ENCODE measurements at regions not wholly inside any gene's neighbourhood (a gene's known extent, or its start where the extent isn't known, plus 50 kb on each side); places are given as distances from the start of the nearest gene placed in this dataset.
"Not testable (repeated sequence)": the region's sequence is repeated elsewhere in the genome, so short reads cannot be mapped to it uniquely, and the experiment has no call there.

DNA sequence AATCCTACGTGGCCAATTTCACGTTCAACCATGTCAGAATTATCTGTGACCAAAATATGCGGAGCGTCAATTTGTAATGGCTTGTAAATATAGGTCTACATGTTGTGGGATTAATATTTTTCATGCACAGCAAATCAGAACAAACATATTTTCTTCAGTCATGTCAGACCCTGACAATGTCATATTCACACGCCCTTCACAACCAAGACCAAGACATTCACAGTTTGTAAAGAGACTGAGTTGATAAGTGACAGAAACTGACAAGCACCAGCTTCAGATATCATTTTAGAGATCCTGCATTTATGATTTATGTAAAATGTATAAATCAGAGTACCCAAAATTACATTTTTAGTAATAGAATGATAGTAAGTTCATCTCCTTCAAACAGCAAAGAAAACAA, 57.3 kb upstream of the NOVA1 start:
- Mint-ChIP-seq H3K4me1 (no peaks in the 10 kb centered on the region), H3K27me3 (no peaks in the 10 kb centered on the region), H3K27ac (no peak overlapping the region), H3K9me3 (ENCODE audit: low read depth) (peaks cover 1% of the 10 kb centered on the region), H3K36me3 (no peaks in the 10 kb centered on the region), H3K4me3 (no peak overlapping the region)
- ATAC-seq (no peak), DNase-seq (no peak)
- CTCF ChIA-PET, result no interaction called here

DNA sequence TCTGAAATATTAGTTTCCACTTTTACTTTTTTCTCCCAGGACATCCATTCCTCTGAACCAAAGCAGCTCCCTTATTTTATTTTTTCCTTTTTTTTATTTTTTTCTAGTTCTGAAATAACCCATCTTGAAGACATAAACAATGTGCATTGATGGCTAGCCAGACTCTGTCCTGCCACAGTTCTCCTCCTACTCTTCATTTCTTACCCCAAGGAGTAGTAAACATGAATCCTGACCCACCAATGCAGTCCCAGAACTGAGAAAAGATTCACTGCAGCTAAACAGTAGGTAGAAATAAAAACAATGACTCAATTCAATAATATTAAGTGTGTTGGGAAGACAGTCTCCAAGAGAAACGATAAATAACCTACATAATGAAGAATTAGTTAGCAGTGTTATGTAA, 65.7 kb upstream of the NOVA1 start:
- H3K27me3 Mint-ChIP-seq, result no peaks in the 10 kb centered on the region
- CTCF ChIA-PET, result no interaction called here

DNA sequence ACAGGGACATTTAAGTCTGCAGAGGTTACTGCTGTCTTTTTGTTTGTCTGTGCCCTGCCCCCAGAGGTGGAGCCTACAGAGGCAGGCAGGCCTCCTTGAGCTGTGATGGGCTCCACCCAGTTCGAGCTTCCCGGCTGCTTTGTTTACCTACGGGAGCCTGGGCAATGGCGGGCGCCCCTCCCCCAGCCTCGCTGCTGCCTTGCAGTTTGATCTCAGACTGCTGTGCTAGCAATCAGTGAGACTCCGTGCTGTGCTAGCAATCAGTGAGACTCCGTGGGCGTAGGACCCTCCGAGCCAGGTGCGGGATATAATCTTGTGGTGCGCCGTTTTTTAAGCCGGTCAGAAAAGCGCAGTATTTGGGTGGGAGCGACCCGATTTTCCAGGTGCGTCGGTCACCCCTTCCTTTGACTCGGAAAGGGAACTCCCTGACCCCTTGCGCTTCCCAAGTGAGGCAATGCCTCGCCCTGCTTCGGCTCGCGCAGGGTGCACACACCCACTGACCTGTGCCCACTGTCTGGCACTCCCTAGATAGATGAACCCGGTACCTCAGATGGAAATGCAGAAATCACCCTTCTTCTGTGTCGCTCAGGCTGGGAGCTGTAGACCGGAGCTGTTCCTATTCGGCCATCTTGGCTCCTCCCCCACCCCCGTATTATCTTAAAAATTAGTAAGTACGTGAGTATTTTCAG, 81.0 kb upstream of the NOVA1 start:
- ATAC-seq, DNase-seq, H3K27me3 Mint-ChIP-seq, H3K4me3 Mint-ChIP-seq, CTCF ChIA-PET, H3K27ac Mint-ChIP-seq, H3K4me1 Mint-ChIP-seq, H3K36me3 Mint-ChIP-seq: not testable (repeated sequence)
- H3K9me3 Mint-ChIP-seq (ENCODE audit: low read depth), result peaks cover 23% of the 10 kb centered on the region

More for the DNA sequence above, 65.7 kb upstream of the NOVA1 start:
- no peaks in the 10 kb centered on the region for H3K36me3 Mint-ChIP-seq
- H3K4me3 Mint-ChIP-seq, result no peak overlapping the region
- no peaks in the 10 kb centered on the region for H3K4me1 Mint-ChIP-seq
- ATAC-seq, result no peak
- H3K27ac Mint-ChIP-seq, result no peak overlapping the region
- H3K9me3 Mint-ChIP-seq (ENCODE audit: low read depth), result peaks cover 27% of the 10 kb centered on the region
- DNase-seq, result no peak

DNA sequence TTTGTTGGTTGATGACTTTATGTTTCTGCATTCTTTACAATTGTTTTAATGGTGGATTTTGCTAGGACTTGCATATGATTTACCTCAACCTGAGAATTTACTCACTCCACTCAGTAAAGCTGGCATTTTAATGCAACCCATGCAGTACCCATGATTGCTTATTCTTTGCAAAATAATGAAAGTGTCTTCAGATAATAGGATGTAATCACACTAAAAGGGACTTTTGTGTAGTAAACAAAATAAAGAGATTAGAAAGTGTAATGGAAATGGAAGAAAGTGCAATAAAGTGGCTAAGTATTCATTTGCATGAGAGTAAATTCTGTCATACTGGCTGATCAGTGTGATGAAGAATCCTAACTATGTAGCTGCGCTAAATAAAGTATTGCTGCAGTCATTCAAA, 87.6 kb upstream of the NOVA1 start:
- Mint-ChIP-seq H3K9me3 (ENCODE audit: low read depth) (peaks cover 7% of the 10 kb centered on the region), H3K27me3 (no peaks in the 10 kb centered on the region), H3K27ac (no peak overlapping the region), H3K36me3 (no peaks in the 10 kb centered on the region), H3K4me3 (no peak overlapping the region), H3K4me1 (no peaks in the 10 kb centered on the region)
- no peak for ATAC-seq
- CTCF ChIA-PET, result no interaction called here
- no peak for DNase-seq

DNA sequence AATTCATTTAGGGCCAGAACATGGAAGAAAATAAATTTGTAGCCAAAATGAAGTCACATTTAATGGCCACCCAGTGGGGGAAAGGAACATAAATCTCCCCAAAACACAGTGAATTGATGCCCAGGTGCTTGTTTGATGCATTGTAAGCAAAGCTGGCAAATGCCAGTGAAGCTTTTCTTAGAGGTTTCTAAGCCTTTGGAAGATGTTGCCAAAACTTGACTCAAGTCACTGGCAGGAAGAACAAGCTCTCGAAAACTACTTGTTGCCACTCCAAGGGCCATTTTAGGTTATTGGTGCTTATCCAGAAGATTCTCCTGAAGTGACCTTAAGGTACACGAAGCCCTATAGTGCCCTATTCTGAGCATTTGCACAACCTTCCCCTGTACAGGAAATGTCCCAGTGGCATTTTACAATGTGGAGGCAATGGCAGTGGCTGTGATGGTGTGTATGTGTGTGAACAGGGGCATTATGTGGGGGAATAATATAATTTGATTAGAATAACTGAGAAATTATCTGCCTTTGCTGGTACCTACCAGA, 89.5 kb upstream of the NOVA1 start:
- no peak overlapping the region for H3K27ac Mint-ChIP-seq
- peaks cover 4% of the 10 kb centered on the region for H3K9me3 Mint-ChIP-seq (ENCODE audit: low read depth)
- ATAC-seq (no peak), DNase-seq (no peak)
- CTCF ChIA-PET, result no interaction called here
- H3K4me3 Mint-ChIP-seq, result no peak overlapping the region
- H3K4me1 Mint-ChIP-seq, result no peaks in the 10 kb centered on the region
- H3K36me3 Mint-ChIP-seq, result no peaks in the 10 kb centered on the region
- no peaks in the 10 kb centered on the region for H3K27me3 Mint-ChIP-seq

DNA sequence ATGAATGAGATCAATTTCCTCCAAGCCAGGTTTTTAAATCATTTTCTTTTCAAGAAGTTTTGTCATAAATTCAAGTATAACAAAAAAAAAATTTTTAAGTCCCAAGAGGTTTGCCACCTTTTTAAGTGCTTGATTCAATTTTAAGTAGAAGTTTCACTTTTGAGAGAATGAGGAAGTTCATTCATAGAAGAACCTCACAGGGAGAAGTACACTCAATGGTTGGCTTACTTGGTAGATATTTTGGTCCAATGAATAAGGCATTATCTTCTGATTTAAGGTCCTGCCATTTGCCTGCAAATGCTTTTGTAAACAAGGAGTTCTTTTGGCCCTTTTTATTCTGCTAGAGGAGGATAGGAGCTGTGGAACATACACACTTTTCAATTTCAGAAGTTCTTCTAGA, 96.7 kb upstream of the NOVA1 start:
- H3K27me3 Mint-ChIP-seq, result no peaks in the 10 kb centered on the region
- DNase-seq, result no peak
- no peaks in the 10 kb centered on the region for H3K36me3 Mint-ChIP-seq
- H3K27ac Mint-ChIP-seq, result no peak overlapping the region
- no peaks in the 10 kb centered on the region for H3K4me1 Mint-ChIP-seq
- H3K9me3 Mint-ChIP-seq (ENCODE audit: low read depth), result peaks cover 12% of the 10 kb centered on the region
- ATAC-seq, result no peak
- H3K4me3 Mint-ChIP-seq, result no peak overlapping the region
- CTCF ChIA-PET, result no interaction called here

DNA sequence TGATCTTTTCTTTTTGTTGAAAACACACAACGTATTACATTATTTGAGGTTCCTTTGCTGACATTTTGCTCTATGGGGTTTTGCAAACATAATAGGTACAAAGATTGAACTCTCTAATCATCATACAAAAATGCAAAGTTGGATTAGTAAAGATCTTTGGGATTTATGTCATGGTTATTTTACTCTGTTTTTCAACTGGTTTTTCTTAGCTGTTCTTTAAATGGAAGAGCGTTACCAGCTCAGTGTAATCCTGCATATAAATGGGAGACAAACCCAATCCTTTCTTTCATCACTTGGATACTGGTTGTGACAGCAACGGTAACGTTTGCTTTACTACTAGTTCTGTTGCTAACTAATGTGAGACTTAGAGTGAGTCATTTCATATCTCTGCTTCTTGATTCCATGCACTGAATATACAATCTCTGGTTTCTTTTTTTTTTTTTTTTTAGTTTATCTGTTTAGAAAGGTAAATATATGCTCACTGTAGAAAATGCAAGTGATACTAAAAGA, 104.9 kb upstream of the NOVA1 start:
- DNase-seq (no peak), ATAC-seq (no peak)
- no peak overlapping the region for H3K4me3 Mint-ChIP-seq
- H3K27ac Mint-ChIP-seq, result no peak overlapping the region
- no peaks in the 10 kb centered on the region for H3K27me3 Mint-ChIP-seq
- H3K9me3 Mint-ChIP-seq (ENCODE audit: low read depth), result peaks cover 11% of the 10 kb centered on the region
- no peaks in the 10 kb centered on the region for H3K4me1 Mint-ChIP-seq
- no peaks in the 10 kb centered on the region for H3K36me3 Mint-ChIP-seq
- CTCF ChIA-PET, result no interaction called here

DNA sequence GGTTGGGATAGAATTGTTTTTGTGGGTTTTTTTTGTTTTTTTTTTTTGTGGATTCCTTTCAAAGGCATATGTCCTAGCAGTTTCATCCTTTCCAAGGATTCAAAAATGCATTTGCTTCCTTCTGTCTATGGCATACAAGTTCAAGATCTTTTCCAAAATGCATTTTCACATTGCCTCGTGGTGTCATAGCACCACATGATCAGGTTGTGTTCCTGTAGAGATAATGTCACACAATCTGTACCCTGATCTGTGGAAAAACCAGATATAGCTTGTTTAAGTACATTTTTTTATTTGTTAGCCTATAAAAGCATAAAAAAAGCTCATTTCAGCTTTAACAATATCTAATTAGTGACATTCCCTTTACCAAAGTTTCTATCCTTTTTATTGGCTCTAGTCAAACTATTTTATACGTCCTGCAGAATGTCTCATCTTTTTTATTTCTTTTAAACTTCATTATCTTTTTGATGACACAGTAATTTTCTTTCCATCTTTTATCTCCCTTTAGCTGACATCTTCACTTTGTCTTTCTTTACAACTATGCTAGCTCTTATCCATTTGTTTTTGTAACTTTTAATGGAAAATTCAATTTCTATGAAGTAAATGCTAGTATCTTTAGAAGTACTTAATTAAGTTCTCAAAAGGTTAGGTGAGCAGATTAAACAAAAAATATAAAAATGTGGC, 106.0 kb upstream of the NOVA1 start:
- CTCF ChIA-PET, result no interaction called here
- no peak overlapping the region for H3K27ac Mint-ChIP-seq
- no peaks in the 10 kb centered on the region for H3K27me3 Mint-ChIP-seq

DNA sequence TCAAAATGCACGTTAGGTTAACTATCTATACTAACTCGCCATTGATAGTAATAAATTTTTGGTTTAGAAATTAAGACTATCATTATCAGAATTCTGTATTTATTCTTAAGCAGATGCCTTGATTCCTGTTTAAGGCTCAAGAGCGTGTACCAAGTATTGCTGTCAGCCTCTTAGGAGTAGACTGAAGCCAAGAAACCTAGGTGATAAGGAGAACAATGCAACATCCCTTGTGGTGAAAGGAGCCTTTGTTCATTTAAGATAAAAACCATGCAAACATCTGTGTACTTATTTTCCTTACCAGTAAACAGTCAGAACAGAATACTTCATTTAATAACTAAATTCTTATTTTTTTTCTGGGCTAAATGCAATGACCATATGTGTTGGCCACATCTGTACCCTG, 109.4 kb upstream of the NOVA1 start:
- CTCF ChIA-PET, result no interaction called here
- no peak for DNase-seq
- Mint-ChIP-seq H3K36me3 (no peaks in the 10 kb centered on the region), H3K27me3 (no peaks in the 10 kb centered on the region), H3K4me1 (no peaks in the 10 kb centered on the region), H3K9me3 (ENCODE audit: low read depth) (peaks cover 17% of the 10 kb centered on the region), H3K4me3 (no peak overlapping the region), H3K27ac (no peak overlapping the region)
- ATAC-seq, result no peak

More for the DNA sequence above, 106.0 kb upstream of the NOVA1 start:
- Mint-ChIP-seq H3K4me1 (no peaks in the 10 kb centered on the region), H3K4me3 (no peak overlapping the region), H3K36me3 (no peaks in the 10 kb centered on the region), H3K9me3 (ENCODE audit: low read depth) (peaks cover 11% of the 10 kb centered on the region)
- DNase-seq, result no peak
- ATAC-seq, result no peak

DNA sequence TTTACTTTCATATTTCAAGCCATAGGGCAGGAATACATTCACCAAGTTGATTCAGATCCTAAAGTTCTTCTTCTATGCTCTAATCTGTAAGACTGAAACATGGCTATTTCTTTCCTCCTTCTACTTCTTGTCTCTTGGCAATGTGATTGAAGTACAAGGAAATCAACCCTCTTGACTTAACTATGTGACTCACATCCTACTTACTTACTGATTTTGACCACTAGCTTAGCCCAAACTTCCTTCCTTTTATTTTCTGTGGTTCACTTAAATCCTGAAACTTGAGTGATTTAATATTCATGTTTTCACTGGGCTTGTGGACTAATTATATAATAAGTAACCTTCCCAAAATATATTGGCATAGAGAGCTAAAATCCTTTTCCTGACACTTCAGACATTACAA, 111.2 kb upstream of the NOVA1 start:
- H3K36me3 Mint-ChIP-seq, result no peaks in the 10 kb centered on the region
- no peaks in the 10 kb centered on the region for H3K27me3 Mint-ChIP-seq
- H3K4me1 Mint-ChIP-seq, result no peaks in the 10 kb centered on the region
- CTCF ChIA-PET, result no interaction called here
- no peak overlapping the region for H3K27ac Mint-ChIP-seq
- ATAC-seq, result no peak
- DNase-seq, result no peak
- no peak overlapping the region for H3K4me3 Mint-ChIP-seq
- peaks cover 11% of the 10 kb centered on the region for H3K9me3 Mint-ChIP-seq (ENCODE audit: low read depth)

DNA sequence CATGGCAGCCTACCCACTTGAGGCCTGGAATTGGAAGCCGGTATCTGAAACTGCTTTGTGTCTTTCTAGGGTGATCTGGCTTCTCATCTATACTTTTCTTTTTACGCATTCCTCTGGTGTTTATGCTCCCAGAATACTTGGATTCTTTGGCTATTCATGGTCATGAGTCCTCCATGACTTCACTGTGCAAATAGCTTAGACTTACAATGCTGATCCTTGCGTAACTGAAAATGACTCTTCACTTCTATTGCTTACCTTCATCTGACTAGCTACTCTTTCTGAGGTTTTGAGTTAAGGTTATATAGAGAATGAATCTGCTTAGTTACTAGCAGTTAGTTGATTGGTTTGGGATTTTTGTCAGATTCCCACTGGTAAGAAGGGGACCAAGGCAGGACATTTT, 121.7 kb upstream of the NOVA1 start:
- CTCF ChIA-PET, result no interaction called here
- H3K9me3 Mint-ChIP-seq (ENCODE audit: low read depth), result peaks cover 13% of the 10 kb centered on the region
- ATAC-seq, result no peak

DNA sequence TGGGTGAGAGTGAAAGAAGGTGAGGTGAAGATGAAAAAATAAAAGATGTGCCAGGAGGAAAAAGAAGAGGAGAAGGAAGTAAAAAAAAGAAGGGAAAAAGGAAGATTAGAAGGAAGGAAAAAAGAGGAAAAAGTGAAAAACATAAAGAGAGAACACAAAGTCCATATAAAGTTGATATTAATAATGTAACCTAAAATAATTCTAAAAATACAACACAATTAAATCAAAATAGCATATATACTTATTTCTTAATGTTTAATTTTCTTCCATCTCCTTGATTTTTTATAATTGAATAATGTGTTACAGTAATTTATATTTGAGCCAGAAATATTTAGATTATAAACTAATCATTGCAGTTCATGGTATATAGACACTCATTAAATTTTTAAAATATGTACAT, 124.4 kb upstream of the NOVA1 start:
- Mint-ChIP-seq H3K9me3 (ENCODE audit: low read depth) (peaks cover 10% of the 10 kb centered on the region), H3K4me1 (no peaks in the 10 kb centered on the region), H3K36me3 (no peaks in the 10 kb centered on the region), H3K27ac (no peak overlapping the region), H3K4me3 (no peak overlapping the region), H3K27me3 (no peaks in the 10 kb centered on the region)
- DNase-seq (no peak), ATAC-seq (no peak)
- CTCF ChIA-PET, result no interaction called here

More for the DNA sequence above, 121.7 kb upstream of the NOVA1 start:
- Mint-ChIP-seq H3K27me3 (no peaks in the 10 kb centered on the region), H3K36me3 (no peaks in the 10 kb centered on the region), H3K27ac (no peak overlapping the region), H3K4me1 (no peaks in the 10 kb centered on the region), H3K4me3 (no peak overlapping the region)
- DNase-seq, result no peak

DNA sequence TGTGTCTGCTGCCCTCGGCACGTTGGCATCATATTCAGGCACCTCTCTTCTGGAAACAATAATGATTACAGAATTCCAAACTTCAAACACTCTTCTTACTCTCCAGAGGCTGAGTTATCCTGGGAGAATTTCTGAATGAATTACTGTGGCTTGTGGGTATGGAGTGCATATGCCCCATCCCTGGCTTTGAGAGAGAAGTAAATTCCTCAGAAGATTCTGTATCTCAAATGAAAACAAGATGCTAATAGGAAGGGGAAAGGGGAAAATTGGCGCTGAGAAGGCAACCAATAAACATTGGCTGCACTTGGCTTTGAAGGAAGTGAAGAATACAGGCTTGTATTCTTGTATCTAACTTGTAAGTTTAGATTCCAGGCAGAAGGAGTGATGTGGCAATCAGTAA, 132.0 kb upstream of the NOVA1 start:
- peaks cover 5% of the 10 kb centered on the region for H3K9me3 Mint-ChIP-seq (ENCODE audit: low read depth)
- no peaks in the 10 kb centered on the region for H3K27me3 Mint-ChIP-seq
- DNase-seq (no peak), ATAC-seq (no peak)
- no peaks in the 10 kb centered on the region for H3K36me3 Mint-ChIP-seq
- no peak overlapping the region for H3K4me3 Mint-ChIP-seq
- H3K27ac Mint-ChIP-seq, result no peak overlapping the region
- CTCF ChIA-PET, result no interaction called here
- H3K4me1 Mint-ChIP-seq, result no peaks in the 10 kb centered on the region

DNA sequence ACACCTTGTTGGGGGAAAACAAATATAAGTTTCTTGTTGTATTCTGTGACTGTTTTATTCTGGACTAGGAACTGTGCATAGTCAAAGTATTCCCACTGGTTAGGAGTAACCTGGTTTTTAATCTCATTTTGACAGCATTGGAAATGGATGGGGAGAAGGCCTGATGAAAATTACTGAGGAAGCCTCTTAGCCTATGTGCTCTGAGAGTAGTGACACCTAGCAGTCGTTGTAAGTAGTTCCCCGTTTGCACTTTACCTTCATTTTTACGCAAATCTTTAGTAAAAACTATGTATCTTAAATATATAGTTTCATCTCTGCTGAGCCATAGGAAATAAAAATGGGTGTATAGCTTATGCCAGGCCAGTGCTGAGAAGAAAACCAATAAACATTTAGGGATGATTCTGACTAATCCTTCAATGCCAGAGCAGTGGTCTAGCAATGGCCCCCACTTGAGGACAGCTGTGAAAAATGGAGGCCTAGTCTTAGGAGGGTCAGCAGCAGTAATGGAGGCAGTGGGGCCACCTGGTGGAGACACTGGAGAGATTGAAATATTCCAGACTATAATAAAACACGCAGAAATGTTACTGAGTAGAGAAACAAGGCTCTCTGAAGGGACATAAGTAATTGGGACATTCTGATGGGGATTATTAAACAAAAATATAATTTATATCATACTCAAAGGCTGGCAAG, 133.2 kb upstream of the NOVA1 start:
- DNase-seq, result no peak
- Mint-ChIP-seq H3K27me3 (no peaks in the 10 kb centered on the region), H3K9me3 (ENCODE audit: low read depth) (peaks cover 8% of the 10 kb centered on the region), H3K36me3 (no peaks in the 10 kb centered on the region), H3K27ac (no peak overlapping the region), H3K4me1 (no peaks in the 10 kb centered on the region), H3K4me3 (no peak overlapping the region)
- CTCF ChIA-PET, result no interaction called here
- no peak for ATAC-seq
